ENCODE measurements at regions not wholly inside any gene's neighbourhood (a gene's known extent, or its start where the extent isn't known, plus 50 kb on each side); places are given as distances from the start of the nearest gene placed in this dataset.

- Mint-ChIP-seq H3K27ac (no peak overlapping the region), H3K36me3 (no peaks in the 10 kb centered on the region), H3K27me3 (no peaks in the 10 kb centered on the region), H3K4me3 (no peak overlapping the region), H3K4me1 (no peaks in the 10 kb centered on the region), H3K9me3 (peaks cover 0 to 1% (median 0%) of the 10 kb centered on the region in 5 donors)
- no peak for DNase-seq
- no peaks in the 10 kb centered on the region for H3K4me1 ChIP-seq (ENCODE audit: insufficient read depth, low read length)
- no peaks in the 10 kb centered on the region for H3K27me3 ChIP-seq (ENCODE audit: insufficient read depth, low read length, poor library complexity, severe bottlenecking)
- H3K27ac ChIP-seq (ENCODE audit: low read depth, low read length), result no peak overlapping the region
- H3K36me3 ChIP-seq (ENCODE audit: insufficient read depth, low read length), result no peaks in the 10 kb centered on the region
- H3K9me3 ChIP-seq (ENCODE audit: low read length), result no peaks in the 10 kb centered on the region
- CTCF ChIA-PET, result no interaction called here
- POLR2A ChIA-PET, result no interaction called here
- H3K4me3 ChIP-seq (ENCODE audit: low read length), result no peak overlapping the region
These were observed 556.7 kb upstream of the BOD1L1 start for GRCh38 chr4:14184265-14184664.

- no peaks in the 10 kb centered on the region for H3K4me1 Mint-ChIP-seq
- Histone ChIP-seq H3K36me3 (ENCODE audit: insufficient read depth, low read length) (no peaks in the 10 kb centered on the region), H3K9me3 (ENCODE audit: low read length) (no peaks in the 10 kb centered on the region), H3K27me3 (ENCODE audit: insufficient read depth, low read length, poor library complexity, severe bottlenecking) (no peaks in the 10 kb centered on the region), H3K27ac (ENCODE audit: low read depth, low read length) (no peak overlapping the region), H3K4me1 (ENCODE audit: insufficient read depth, low read length) (no peaks in the 10 kb centered on the region), H3K4me3 (ENCODE audit: low read length) (no peak overlapping the region)
- no peaks in the 10 kb centered on the region for H3K27me3 Mint-ChIP-seq
- CTCF ChIA-PET, result no interaction called here
- H3K36me3 Mint-ChIP-seq, result no peaks in the 10 kb centered on the region
- no peak for DNase-seq
- no peak overlapping the region for H3K4me3 Mint-ChIP-seq
- H3K27ac Mint-ChIP-seq, result no peak overlapping the region
- H3K9me3 Mint-ChIP-seq, result peaks cover 0 to 1% (median 0%) of the 10 kb centered on the region in 5 donors
- POLR2A ChIA-PET, result no interaction called here
These were observed 557.2 kb upstream of the BOD1L1 start for GRCh38 chr4:14184767-14185166.

DNA sequence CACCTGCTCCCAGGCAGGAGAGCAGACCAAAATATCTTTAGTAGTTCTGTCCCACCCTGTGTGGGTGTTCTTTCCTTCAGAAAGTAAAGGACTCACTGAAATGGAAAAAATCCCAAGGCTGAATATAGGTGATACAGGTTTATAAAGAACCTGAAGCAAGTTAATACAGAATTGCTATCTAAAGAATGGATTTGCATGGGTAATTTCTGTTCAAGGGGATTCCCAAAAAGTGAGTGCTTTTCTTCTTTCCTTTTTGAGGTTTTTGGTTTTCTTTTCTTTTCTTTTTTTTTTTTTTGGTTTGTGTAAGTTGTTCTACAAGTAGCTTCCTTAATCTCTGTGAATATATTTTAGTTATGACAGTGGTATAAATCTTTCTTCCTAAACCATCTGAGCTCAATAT is 560.7 kb upstream of the BOD1L1 start:
- peaks cover 0 to 6% (median 3%) of the 10 kb centered on the region in 5 donors for H3K9me3 Mint-ChIP-seq

DNA sequence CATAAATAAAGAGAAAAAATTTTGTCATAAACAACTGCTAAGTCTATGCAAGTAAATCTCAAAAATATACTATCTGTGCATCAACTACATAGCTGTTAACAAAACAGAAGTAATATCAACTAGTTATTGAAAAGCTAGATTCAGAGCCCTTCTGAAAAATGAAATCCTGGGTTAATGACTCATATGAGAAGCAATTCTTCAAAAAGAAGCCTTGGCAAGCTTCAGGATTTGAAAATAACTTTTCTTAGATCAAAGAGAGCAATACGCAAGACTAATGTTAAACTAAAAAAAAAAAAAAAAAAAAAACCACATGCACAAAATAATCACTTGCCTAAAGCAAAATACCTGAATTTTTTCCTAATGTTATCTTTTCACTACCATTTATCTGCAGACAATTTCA is 566.1 kb upstream of the BOD1L1 start:
- H3K4me3 ChIP-seq (ENCODE audit: low read length), result no peak overlapping the region
- no peak overlapping the region for H3K4me3 Mint-ChIP-seq
- no peaks in the 10 kb centered on the region for H3K36me3 Mint-ChIP-seq

More for the DNA sequence above, 560.7 kb upstream of the BOD1L1 start:
- Histone ChIP-seq H3K4me3 (ENCODE audit: low read length) (no peak overlapping the region), H3K4me1 (ENCODE audit: insufficient read depth, low read length) (no peaks in the 10 kb centered on the region), H3K9me3 (ENCODE audit: low read length) (no peaks in the 10 kb centered on the region), H3K27me3 (ENCODE audit: insufficient read depth, low read length, poor library complexity, severe bottlenecking) (no peaks in the 10 kb centered on the region), H3K36me3 (ENCODE audit: insufficient read depth, low read length) (no peaks in the 10 kb centered on the region), H3K27ac (ENCODE audit: low read depth, low read length) (no peak overlapping the region)
- Mint-ChIP-seq H3K27me3 (no peaks in the 10 kb centered on the region), H3K4me3 (no peak overlapping the region), H3K4me1 (no peaks in the 10 kb centered on the region), H3K36me3 (no peaks in the 10 kb centered on the region), H3K27ac (no peak overlapping the region)
- DNase-seq, result no peak
- CTCF ChIA-PET, result no interaction called here
- POLR2A ChIA-PET, result no interaction called here

GRCh38 chr4:14196131-14196530 is 568.6 kb upstream of the BOD1L1 start:
- Mint-ChIP-seq H3K27me3 (no peaks in the 10 kb centered on the region), H3K4me3 (no peak overlapping the region), H3K9me3 (peaks cover 0 to 4% (median 0%) of the 10 kb centered on the region in 5 donors), H3K36me3 (no peaks in the 10 kb centered on the region), H3K27ac (no peak overlapping the region), H3K4me1 (no peaks in the 10 kb centered on the region)
- no peak overlapping the region for H3K27ac ChIP-seq (ENCODE audit: low read depth, low read length)
- no peaks in the 10 kb centered on the region for H3K27me3 ChIP-seq (ENCODE audit: insufficient read depth, low read length, poor library complexity, severe bottlenecking)
- no peak for DNase-seq
- no peaks in the 10 kb centered on the region for H3K4me1 ChIP-seq (ENCODE audit: insufficient read depth, low read length)
- no peak overlapping the region for H3K4me3 ChIP-seq (ENCODE audit: low read length)
- CTCF ChIA-PET, result no interaction called here
- H3K9me3 ChIP-seq (ENCODE audit: low read length), result no peaks in the 10 kb centered on the region
- H3K36me3 ChIP-seq (ENCODE audit: insufficient read depth, low read length), result no peaks in the 10 kb centered on the region
- POLR2A ChIA-PET, result no interaction called here

More for the DNA sequence above, 566.1 kb upstream of the BOD1L1 start:
- H3K36me3 ChIP-seq (ENCODE audit: insufficient read depth, low read length), result no peaks in the 10 kb centered on the region
- no peak for DNase-seq
- ChIA-PET CTCF (no interaction called here), POLR2A (no interaction called here)
- H3K9me3 Mint-ChIP-seq, result peaks cover 0 to 6% (median 3%) of the 10 kb centered on the region in 5 donors
- no peaks in the 10 kb centered on the region for H3K4me1 ChIP-seq (ENCODE audit: insufficient read depth, low read length)
- no peak overlapping the region for H3K27ac Mint-ChIP-seq
- H3K27ac ChIP-seq (ENCODE audit: low read depth, low read length), result no peak overlapping the region
- H3K27me3 Mint-ChIP-seq, result no peaks in the 10 kb centered on the region
- no peaks in the 10 kb centered on the region for H3K4me1 Mint-ChIP-seq
- H3K9me3 ChIP-seq (ENCODE audit: low read length), result no peaks in the 10 kb centered on the region
- H3K27me3 ChIP-seq (ENCODE audit: insufficient read depth, low read length, poor library complexity, severe bottlenecking), result no peaks in the 10 kb centered on the region

DNA sequence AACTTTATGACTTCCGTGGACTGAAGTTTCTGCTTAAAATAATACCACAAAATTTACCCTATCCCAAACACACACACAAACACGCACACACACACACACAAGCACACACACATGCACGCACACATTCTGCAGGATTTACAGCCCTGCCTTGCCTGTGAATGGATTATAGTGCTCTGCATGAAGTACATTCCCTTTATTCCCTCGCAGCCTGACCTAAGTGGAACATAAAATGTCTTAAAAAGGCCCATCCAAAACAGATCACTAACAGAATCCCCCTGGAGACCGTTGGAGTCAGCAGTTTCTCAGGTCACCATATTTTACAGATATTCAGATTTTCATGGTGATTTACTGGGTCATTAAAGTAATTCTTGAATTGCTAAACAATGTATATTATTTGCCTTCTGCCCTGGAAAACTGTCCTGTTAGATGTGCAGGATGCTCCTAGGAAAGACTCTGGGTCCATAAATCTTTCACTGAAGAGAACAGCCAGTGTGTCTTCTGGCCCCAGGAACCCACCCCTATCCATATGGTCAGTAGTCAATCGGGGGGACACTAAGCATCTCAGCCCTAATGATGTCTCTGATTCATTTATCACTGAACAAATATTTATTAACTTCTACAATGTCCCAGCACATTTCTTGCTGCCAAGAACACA is 587.7 kb upstream of the BOD1L1 start:
- Mint-ChIP-seq H3K9me3 (peaks cover 6 to 12% (median 8%) of the 10 kb centered on the region in 5 donors), H3K27ac (no peak overlapping the region), H3K27me3 (no peaks in the 10 kb centered on the region), H3K4me1 (no peaks in the 10 kb centered on the region), H3K36me3 (no peaks in the 10 kb centered on the region), H3K4me3 (no peak overlapping the region)
- no peak overlapping the region for H3K27ac ChIP-seq (ENCODE audit: low read depth, low read length)
- H3K9me3 ChIP-seq (ENCODE audit: low read length), result no peaks in the 10 kb centered on the region
- no peak overlapping the region for H3K4me3 ChIP-seq (ENCODE audit: low read length)
- H3K36me3 ChIP-seq (ENCODE audit: insufficient read depth, low read length), result no peaks in the 10 kb centered on the region
- ChIA-PET POLR2A (no interaction called here), CTCF (interaction anchor here (1.4 kb wide), 1 partner anchor 47 kb away, joined by 3 read pairs; no protein-coding TSS in a partner anchor)
- no peaks in the 10 kb centered on the region for H3K27me3 ChIP-seq (ENCODE audit: insufficient read depth, low read length, poor library complexity, severe bottlenecking)
- DNase-seq, result no peak
- H3K4me1 ChIP-seq (ENCODE audit: insufficient read depth, low read length), result no peaks in the 10 kb centered on the region

DNA sequence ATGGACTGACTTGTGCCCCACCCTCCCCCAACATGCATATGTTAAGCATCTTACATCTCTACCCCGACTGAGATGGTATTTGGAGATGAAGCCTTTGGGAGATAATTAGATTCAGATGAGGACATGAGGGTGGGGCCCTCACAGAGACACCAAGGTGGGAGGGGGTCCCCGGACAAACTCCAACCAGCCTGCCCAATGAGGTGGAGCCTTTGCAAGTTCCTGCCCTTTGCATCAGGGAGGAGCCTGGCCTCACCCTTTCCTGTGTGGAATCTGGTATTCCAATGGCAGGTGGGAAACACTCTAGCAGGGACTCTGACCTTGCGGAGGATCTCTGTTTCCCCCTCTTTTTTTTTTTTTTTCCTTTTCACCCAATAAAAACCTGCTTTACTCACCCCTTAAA is 589.9 kb upstream of the BOD1L1 start:
- H3K4me1 ChIP-seq (ENCODE audit: insufficient read depth, low read length), result no peaks in the 10 kb centered on the region
- H3K27ac ChIP-seq (ENCODE audit: low read depth, low read length), result no peak overlapping the region
- Mint-ChIP-seq H3K4me3 (no peak overlapping the region), H3K4me1 (no peaks in the 10 kb centered on the region), H3K27ac (no peak overlapping the region), H3K36me3 (no peaks in the 10 kb centered on the region), H3K27me3 (no peaks in the 10 kb centered on the region), H3K9me3 (peaks cover 4 to 10% (median 8%) of the 10 kb centered on the region in 5 donors)
- ChIA-PET CTCF (no interaction called here), POLR2A (interaction anchor here (0.7 kb wide), 1 partner anchor 1014 kb away, joined by 3 read pairs; no protein-coding TSS in a partner anchor)
- H3K9me3 ChIP-seq (ENCODE audit: low read length), result no peaks in the 10 kb centered on the region
- no peaks in the 10 kb centered on the region for H3K27me3 ChIP-seq (ENCODE audit: insufficient read depth, low read length, poor library complexity, severe bottlenecking)
- H3K36me3 ChIP-seq (ENCODE audit: insufficient read depth, low read length), result no peaks in the 10 kb centered on the region
- no peak for DNase-seq
- no peak overlapping the region for H3K4me3 ChIP-seq (ENCODE audit: low read length)

GRCh38 chr4:14218641-14219040 is 591.1 kb upstream of the BOD1L1 start:
- H3K27ac Mint-ChIP-seq, result no peak overlapping the region
- no peaks in the 10 kb centered on the region for H3K36me3 Mint-ChIP-seq
- no peak for DNase-seq
- H3K4me1 Mint-ChIP-seq, result no peaks in the 10 kb centered on the region
- H3K27ac ChIP-seq (ENCODE audit: low read depth, low read length), result no peak overlapping the region
- no peak overlapping the region for H3K4me3 Mint-ChIP-seq
- H3K4me3 ChIP-seq (ENCODE audit: low read length), result no peak overlapping the region
- ChIA-PET CTCF (no interaction called here), POLR2A (no interaction called here)
- H3K27me3 Mint-ChIP-seq, result no peaks in the 10 kb centered on the region
- no peaks in the 10 kb centered on the region for H3K36me3 ChIP-seq (ENCODE audit: insufficient read depth, low read length)
- H3K4me1 ChIP-seq (ENCODE audit: insufficient read depth, low read length), result no peaks in the 10 kb centered on the region
- peaks cover 0 to 5% (median 3%) of the 10 kb centered on the region in 5 donors for H3K9me3 Mint-ChIP-seq
- no peaks in the 10 kb centered on the region for H3K27me3 ChIP-seq (ENCODE audit: insufficient read depth, low read length, poor library complexity, severe bottlenecking)
- no peaks in the 10 kb centered on the region for H3K9me3 ChIP-seq (ENCODE audit: low read length)

All from CD8-positive, alpha-beta memory T cell (primary cell).